Ishikawa (cell line): ENCODE measurements at regions not wholly inside any gene's neighbourhood (a gene's known extent, or its start where the extent isn't known, plus 50 kb on each side); places are given as distances from the start of the nearest gene placed in this dataset.

Source experiments
- CEBPB ChIP-seq: IDR thresholded peaks from 2 replicates; pipeline ENCODE4 v1.6.1; 2012
- CREB1 ChIP-seq: IDR thresholded peaks from 2 replicates; pipeline ENCODE4 v1.6.1; 2012; ENCODE audit warnings: low read depth
- EGR1 ChIP-seq: IDR thresholded peaks from 2 replicates; pipeline ENCODE4 v1.6.1; 2012
- EP300 ChIP-seq: IDR thresholded peaks from 2 replicates; pipeline ENCODE4 v1.6.1; 2012; ENCODE audit warnings: borderline replicate concordance
- FOXM1 ChIP-seq: IDR thresholded peaks from 2 replicates; pipeline ENCODE4 v1.6.1; 2012; ENCODE audit warnings: low read depth, borderline replicate concordance
- NFIC ChIP-seq: IDR thresholded peaks from 2 replicates; pipeline ENCODE4 v1.6.1; 2012
- RAD21 ChIP-seq: IDR thresholded peaks from 2 replicates; pipeline ENCODE4 v1.6.1; 2012; ENCODE audit warnings: low read depth
- TAF1 ChIP-seq: IDR thresholded peaks from 2 replicates; pipeline ENCODE4 v1.6.1; 2012; ENCODE audit warnings: low read depth, mild to moderate bottlenecking
- TCF12 ChIP-seq: IDR thresholded peaks from 2 replicates; pipeline ENCODE4 v1.6.1; 2012; ENCODE audit warnings: low read depth
- TEAD4 ChIP-seq: IDR thresholded peaks from 2 replicates; pipeline ENCODE4 v1.6.1; 2012
- YY1 ChIP-seq: IDR thresholded peaks from 2 replicates; pipeline ENCODE4 v1.6.1; 2012; ENCODE audit warnings: low read depth
- ZBTB7A ChIP-seq: IDR thresholded peaks from 2 replicates; pipeline ENCODE4 v1.6.1; 2012; ENCODE audit warnings: low read depth
- TF ChIP-seq, protein P1 (sequence below): IDR thresholded peaks from 2 replicates; pipeline ENCODE4 v1.6.1; 2012
- TF ChIP-seq, protein P2 (sequence below): IDR thresholded peaks from 2 replicates; pipeline ENCODE4 v1.6.1; 2012; ENCODE audit warnings: low read depth, mild to moderate bottlenecking
- TF ChIP-seq, protein P3 (sequence below): IDR thresholded peaks from 2 replicates; pipeline ENCODE4 v1.6.1; 2012

DNA sequence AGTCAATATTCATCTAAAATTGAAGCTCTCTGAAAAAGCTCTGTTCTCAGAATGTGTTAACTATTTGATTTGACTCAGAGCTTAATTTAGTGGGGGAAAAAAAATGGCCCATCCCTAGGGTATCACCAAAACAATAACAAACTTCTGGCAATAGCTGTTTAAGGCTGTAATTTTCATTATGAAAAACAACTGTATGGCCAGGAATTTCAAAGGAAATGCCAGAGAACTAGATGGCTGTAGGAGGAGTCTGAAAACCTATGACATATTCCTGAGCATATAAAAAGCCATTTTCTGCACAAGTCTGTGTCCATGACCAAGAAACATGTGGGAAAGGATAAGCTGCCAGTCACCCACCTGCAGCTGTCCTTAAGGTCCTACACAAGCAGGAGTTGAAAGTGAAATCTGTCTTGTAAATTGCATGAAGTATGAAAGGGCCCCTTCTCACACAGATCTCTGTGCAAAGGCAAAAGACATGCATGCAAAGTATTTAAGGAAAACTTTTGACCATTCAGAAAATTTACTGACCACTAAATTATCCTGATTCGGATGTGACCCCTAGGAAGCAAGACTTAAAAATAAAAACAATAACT lies 299.1 kb downstream of the BTG1 start:
- TF ChIP-seq FOXM1: no peak
- TF ChIP-seq EGR1: no peak
- TF ChIP-seq EP300: no peak
- TF ChIP-seq TEAD4: no peak
- no peak for TF ChIP-seq ZBTB7A
- no peak for TF ChIP-seq CREB1
- no peak for TF ChIP-seq NFIC
- no peak for TF ChIP-seq CEBPB
- TF ChIP-seq RAD21: no peak
- no peak for TF ChIP-seq TCF12
- TF ChIP-seq YY1: no peak

DNA sequence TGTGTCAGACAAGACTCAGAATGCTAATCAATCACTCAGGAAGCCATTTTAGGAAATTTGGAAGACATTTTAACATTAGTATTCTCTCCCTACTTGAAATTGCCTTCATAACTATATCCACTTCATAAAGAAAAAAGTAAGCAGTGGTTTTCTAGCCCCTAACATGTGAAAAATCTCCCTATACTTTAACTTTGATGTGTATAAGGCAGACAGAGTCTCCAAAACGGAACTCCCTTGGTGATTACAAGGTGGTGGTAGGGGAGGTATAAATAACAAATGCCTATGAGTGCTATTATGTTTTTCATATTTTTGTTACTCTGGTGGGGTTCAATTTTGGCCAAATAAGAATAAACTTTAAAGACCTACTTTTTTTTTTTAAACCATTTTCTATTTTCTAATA lies 300.3 kb downstream of the BTG1 start:
- TF ChIP-seq RAD21 (no peak), EGR1 (no peak), FOXM1 (no peak), CREB1 (no peak)

DNA sequence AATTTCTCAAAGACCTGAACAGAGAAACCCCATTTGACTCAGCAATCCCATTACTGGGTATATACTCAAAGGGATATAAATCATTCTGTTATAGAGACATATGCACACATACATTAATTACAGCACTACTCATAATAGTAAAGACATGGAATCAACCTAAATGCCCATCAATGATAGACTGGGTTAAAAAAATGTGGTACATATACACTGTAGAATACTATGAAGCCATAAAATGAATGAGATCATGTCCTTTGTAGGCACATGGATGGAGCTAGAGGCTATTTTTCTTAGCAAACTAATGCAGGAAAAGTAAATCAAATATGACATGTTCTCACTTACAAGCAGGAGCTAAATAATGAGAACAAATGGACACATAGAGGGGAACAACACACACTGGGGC lies 303.8 kb downstream of the BTG1 start:
- TF ChIP-seq TAF1 (no peak), EGR1 (no peak)

DNA sequence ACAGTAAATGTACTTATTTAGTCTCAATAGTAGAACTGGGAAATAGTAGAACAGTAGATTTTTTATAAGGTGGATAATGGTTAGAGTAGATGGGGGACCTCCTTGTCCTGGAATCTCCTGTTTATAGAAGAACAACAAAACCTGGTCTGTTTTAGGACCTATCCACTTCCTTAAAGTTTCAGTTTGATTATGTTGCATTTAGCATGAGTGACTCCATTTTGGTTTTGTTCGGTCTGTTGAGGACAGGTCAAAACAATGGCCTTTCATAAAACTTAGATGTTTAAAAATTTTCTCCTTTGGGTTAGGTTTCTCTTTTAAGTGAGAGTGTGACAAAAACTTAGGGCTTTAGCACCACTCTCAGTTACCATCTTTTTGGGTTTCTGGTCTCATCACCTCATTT lies 308.9 kb downstream of the BTG1 start:
- TF ChIP-seq YY1 (no peak), NFIC (no peak), TCF12 (no peak)
- TF ChIP-seq, protein P1, sequence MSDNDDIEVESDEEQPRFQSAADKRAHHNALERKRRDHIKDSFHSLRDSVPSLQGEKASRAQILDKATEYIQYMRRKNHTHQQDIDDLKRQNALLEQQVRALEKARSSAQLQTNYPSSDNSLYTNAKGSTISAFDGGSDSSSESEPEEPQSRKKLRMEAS: no peak
- TF ChIP-seq, protein P2, sequence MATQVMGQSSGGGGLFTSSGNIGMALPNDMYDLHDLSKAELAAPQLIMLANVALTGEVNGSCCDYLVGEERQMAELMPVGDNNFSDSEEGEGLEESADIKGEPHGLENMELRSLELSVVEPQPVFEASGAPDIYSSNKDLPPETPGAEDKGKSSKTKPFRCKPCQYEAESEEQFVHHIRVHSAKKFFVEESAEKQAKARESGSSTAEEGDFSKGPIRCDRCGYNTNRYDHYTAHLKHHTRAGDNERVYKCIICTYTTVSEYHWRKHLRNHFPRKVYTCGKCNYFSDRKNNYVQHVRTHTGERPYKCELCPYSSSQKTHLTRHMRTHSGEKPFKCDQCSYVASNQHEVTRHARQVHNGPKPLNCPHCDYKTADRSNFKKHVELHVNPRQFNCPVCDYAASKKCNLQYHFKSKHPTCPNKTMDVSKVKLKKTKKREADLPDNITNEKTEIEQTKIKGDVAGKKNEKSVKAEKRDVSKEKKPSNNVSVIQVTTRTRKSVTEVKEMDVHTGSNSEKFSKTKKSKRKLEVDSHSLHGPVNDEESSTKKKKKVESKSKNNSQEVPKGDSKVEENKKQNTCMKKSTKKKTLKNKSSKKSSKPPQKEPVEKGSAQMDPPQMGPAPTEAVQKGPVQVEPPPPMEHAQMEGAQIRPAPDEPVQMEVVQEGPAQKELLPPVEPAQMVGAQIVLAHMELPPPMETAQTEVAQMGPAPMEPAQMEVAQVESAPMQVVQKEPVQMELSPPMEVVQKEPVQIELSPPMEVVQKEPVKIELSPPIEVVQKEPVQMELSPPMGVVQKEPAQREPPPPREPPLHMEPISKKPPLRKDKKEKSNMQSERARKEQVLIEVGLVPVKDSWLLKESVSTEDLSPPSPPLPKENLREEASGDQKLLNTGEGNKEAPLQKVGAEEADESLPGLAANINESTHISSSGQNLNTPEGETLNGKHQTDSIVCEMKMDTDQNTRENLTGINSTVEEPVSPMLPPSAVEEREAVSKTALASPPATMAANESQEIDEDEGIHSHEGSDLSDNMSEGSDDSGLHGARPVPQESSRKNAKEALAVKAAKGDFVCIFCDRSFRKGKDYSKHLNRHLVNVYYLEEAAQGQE: no peak

DNA sequence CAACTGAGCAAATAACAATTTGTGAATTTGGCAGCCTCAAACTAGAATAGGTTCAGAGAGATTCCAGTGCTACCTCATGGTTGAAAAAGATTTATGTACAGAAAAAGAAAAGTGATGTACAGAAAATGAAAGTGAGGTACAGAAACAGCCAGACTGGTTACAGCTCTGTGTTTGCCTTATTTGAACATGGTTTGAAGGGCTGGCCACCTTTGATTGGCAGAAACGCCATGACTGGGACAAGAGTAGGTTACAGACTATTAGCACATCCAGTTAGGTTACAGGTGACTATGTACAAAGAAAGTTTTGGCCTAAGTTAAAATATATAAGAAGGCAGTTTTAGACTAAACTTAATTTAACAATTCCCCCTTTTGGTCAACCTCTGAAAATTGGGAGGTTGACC lies 309.4 kb downstream of the BTG1 start:
- TF ChIP-seq TCF12 (no peak), EP300 (no peak), TAF1 (no peak), EGR1 (no peak)
- TF ChIP-seq, protein P2: no peak
- TF ChIP-seq, protein P3, sequence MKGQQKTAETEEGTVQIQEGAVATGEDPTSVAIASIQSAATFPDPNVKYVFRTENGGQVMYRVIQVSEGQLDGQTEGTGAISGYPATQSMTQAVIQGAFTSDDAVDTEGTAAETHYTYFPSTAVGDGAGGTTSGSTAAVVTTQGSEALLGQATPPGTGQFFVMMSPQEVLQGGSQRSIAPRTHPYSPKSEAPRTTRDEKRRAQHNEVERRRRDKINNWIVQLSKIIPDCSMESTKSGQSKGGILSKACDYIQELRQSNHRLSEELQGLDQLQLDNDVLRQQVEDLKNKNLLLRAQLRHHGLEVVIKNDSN: no peak

DNA sequence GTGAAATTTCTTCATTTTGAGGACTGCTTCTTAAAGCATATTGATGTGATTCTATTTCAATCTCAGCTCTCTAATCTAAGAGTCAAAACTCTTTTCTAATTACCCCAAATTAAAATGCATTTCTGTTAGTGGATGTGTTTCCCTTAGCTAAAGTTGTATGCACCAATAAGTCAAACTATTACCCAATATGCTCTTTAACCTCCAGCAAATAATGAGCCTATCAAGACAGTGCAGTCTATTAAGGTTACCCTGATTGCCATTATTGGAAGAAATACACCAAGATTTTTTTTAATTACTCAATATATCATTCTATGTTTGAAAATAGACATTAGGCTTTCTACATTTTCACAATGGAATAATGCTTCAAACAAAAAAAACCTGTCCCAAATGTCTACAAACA lies 310.0 kb downstream of the BTG1 start:
- TF ChIP-seq FOXM1 (no peak), CEBPB (no peak)

DNA sequence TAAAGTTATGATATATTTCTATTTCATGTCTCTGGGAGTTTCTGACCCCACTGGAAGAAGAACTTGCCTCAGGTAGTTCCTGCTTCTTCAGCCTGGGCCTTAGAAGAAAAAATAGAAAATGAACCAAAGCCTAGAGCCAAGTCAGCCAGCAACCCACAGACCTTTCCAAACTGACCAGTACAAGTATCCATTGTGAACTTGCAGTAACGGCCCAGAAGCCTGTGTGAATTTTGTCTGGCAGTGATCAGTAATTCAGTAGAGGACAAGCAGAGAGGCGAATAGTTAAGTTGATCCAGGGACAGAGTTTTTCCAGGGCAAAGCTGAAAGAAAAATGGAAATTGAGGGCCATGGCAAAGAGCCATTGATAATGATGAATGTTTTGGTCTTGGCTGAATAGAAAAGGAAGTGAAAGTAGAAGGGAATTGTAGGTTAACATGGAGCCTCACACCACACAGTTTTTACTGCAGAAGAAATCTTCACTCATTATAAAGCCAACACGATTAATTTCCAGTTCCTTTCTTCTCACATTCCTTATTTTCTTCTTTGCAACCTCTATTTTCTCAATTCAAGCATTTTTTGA lies 311.8 kb downstream of the BTG1 start:
- TF ChIP-seq EP300 (no peak), RAD21 (no peak), YY1 (no peak), NFIC (no peak), FOXM1 (no peak), TEAD4 (no peak), TAF1 (no peak), CEBPB (no peak), TCF12 (no peak), EGR1 (no peak), ZBTB7A (no peak), CREB1 (no peak)
- TF ChIP-seq, protein P3: no peak
- TF ChIP-seq, protein P1: no peak
- TF ChIP-seq, protein P2: no peak
